HL-60 (cell line): ENCODE measurements at regions not wholly inside any gene's neighbourhood (a gene's known extent, or its start where the extent isn't known, plus 50 kb on each side); places are given as distances from the start of the nearest gene placed in this dataset.

Experiments used
- DNase-seq, 2 experiments: peaks; one replicate each; pipeline ENCODE4 v3.0.0-alpha.2; 2010 to 2020; ENCODE audit warnings: low read depth in 1 of 2, low spot score in 1 of 2
- H3K27ac ChIP-seq: fragments of 250-450 bp; sonication (Bioruptor Pico); replicated peaks from 2 replicates; pipeline ENCODE4 v1.5.1; 2020; ENCODE audit warnings: mild to moderate bottlenecking, moderate library complexity
- H3K27me3 ChIP-seq: fragments of 250-450 bp; sonication (Bioruptor Pico); 2 replicates; pipeline ENCODE4 v1.5.1; 2021; ENCODE audit warnings: mild to moderate bottlenecking, moderate library complexity; ENCODE audit not compliant: insufficient read depth, poor library complexity, severe bottlenecking
- H3K4me3 ChIP-seq: replicated peaks from 2 replicates; pipeline ENCODE4 v1.5.1; 2011; ENCODE audit warnings: mild to moderate bottlenecking, control low read depth, low read length; ENCODE audit not compliant: insufficient read depth
- CTCF ChIP-seq: IDR thresholded peaks from one replicate; pipeline ENCODE4 v1.5.1; 2011; ENCODE audit warnings: low read length, control low read depth, inconsistent platforms; ENCODE audit not compliant: insufficient read depth
- GABPA ChIP-seq: IDR thresholded peaks from 2 replicates; pipeline ENCODE4 v1.6.1; 2012; ENCODE audit warnings: low read depth
- POLR2AphosphoS5 ChIP-seq: IDR thresholded peaks from 2 replicates; pipeline ENCODE4 v1.6.1; 2012; ENCODE audit warnings: low read depth
- SPI1 ChIP-seq: IDR thresholded peaks from 2 replicates; pipeline ENCODE4 v1.6.1; 2012; ENCODE audit warnings: low read depth, mild to moderate bottlenecking, borderline replicate concordance
- TF ChIP-seq, protein P1 (sequence below): IDR thresholded peaks from 2 replicates; pipeline ENCODE4 v1.6.1; 2012; ENCODE audit warnings: low read depth; ENCODE audit not compliant: insufficient replicate concordance

DNA sequence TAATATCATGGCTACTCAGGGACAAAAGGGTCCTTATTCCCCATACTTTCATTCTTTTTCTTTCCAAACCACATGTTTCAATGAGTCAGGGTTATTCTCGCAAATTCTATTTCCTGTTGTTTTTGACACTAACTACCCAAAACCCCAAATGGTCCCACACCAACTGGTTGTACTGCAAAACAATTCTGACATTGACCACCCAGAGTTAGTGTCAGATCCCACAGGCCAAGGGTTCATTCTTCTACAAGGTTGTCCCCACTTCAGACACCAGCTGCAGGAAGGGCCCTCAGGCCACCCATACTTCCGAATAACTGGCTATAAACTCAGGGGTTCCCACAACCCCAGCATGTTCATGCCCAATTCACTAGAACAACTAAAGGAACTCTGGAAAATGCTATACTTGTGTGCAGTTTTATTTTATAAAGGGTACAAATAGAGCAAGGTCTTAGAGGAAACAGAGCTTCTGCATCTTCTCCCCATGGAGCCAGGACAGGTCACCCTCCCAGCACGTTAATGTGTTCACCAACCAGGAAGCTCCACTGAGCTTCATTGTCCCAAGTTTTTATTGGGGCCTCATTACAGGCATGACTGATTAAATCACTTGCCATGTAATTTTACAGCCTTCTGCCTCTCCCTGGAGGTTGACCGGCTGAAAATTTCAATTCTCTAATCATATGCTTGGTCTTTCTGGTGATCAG lies 334.8 kb downstream of the DRD1 start:
- H3K27me3 ChIP-seq: no peaks in the 10 kb centered on the region
- DNase-seq: no peak
- no peak overlapping the region for H3K27ac ChIP-seq
- TF ChIP-seq CTCF: no peak
- no peak for TF ChIP-seq POLR2AphosphoS5
- TF ChIP-seq, protein P1, sequence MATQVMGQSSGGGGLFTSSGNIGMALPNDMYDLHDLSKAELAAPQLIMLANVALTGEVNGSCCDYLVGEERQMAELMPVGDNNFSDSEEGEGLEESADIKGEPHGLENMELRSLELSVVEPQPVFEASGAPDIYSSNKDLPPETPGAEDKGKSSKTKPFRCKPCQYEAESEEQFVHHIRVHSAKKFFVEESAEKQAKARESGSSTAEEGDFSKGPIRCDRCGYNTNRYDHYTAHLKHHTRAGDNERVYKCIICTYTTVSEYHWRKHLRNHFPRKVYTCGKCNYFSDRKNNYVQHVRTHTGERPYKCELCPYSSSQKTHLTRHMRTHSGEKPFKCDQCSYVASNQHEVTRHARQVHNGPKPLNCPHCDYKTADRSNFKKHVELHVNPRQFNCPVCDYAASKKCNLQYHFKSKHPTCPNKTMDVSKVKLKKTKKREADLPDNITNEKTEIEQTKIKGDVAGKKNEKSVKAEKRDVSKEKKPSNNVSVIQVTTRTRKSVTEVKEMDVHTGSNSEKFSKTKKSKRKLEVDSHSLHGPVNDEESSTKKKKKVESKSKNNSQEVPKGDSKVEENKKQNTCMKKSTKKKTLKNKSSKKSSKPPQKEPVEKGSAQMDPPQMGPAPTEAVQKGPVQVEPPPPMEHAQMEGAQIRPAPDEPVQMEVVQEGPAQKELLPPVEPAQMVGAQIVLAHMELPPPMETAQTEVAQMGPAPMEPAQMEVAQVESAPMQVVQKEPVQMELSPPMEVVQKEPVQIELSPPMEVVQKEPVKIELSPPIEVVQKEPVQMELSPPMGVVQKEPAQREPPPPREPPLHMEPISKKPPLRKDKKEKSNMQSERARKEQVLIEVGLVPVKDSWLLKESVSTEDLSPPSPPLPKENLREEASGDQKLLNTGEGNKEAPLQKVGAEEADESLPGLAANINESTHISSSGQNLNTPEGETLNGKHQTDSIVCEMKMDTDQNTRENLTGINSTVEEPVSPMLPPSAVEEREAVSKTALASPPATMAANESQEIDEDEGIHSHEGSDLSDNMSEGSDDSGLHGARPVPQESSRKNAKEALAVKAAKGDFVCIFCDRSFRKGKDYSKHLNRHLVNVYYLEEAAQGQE: no peak
- TF ChIP-seq GABPA: no peak
- TF ChIP-seq SPI1: no peak
- no peak overlapping the region for H3K4me3 ChIP-seq

DNA sequence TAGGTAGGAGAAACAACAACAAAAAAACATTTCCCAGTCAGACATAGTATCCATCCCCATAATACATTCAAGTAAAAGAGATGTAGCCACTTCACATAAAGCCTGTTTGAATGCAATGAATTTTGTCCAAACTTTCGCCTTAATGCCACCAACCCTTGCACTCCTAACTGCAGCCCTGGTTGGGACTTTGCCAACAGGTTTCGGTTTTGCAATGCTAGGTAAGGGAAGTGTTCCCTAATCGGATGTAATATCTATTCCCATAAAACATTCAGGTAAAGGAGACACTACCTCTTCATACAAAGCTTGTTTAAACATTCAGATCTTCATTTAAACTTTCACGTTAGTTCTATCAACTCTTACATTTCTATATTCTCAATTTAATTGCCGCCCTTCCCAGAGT lies 336.1 kb downstream of the DRD1 start:
- no peak for DNase-seq
- no peak for TF ChIP-seq GABPA
- TF ChIP-seq CTCF: no peak
- TF ChIP-seq, protein P1: no peak
- TF ChIP-seq SPI1: no peak
- no peak for TF ChIP-seq POLR2AphosphoS5
- Histone ChIP-seq H3K27me3 (no peaks in the 10 kb centered on the region), H3K4me3 (no peak overlapping the region), H3K27ac (no peak overlapping the region)

- H3K4me3 ChIP-seq: no peak overlapping the region
- H3K27ac ChIP-seq: no peak overlapping the region
- no peaks in the 10 kb centered on the region for H3K27me3 ChIP-seq
- no peak for DNase-seq
- no peak for TF ChIP-seq GABPA
These were observed 336.9 kb downstream of the DRD1 start for GRCh38 chr5:175107028-175107588.

DNA sequence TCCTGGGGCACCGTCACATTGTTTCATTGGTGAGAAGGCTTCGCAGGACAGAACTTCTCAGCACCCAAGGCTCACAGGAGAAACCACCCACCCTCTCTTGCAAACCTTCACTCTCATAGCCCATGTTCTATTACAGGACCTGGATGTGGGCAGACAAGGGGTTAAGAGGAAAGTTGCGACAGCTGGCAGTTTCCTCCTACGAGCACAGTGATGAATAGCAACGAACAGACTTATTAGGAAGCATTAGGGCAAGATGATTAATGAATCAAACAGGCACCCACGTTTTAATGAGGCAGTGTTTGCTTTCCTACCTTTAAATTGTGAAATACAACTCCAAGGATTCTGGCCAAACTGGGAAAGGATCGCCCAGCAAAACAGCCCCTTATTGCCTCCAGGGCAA lies 339.3 kb downstream of the DRD1 start:
- no peak for DNase-seq
- H3K27ac ChIP-seq: no peak overlapping the region

More for the DNA sequence above, 339.3 kb downstream of the DRD1 start:
- no peak for TF ChIP-seq GABPA
- TF ChIP-seq, protein P1: no peak
- TF ChIP-seq POLR2AphosphoS5: no peak
- no peak for TF ChIP-seq CTCF
- TF ChIP-seq SPI1: no peak
- Histone ChIP-seq H3K27me3 (no peaks in the 10 kb centered on the region), H3K4me3 (no peak overlapping the region)
